Suprapubic skin (tissue), 4 donors: ENCODE measurements at regions not wholly inside any gene's neighbourhood (a gene's known extent, or its start where the extent isn't known, plus 50 kb on each side); places are given as distances from the start of the nearest gene placed in this dataset.

Experiments
- DNase-seq, 2 donors: peaks; one replicate each; pipeline ENCODE4 v3.0.0-alpha.2; 2019; ENCODE audit warnings: low spot score in 2 of 2
- H3K27ac ChIP-seq: fragments of 200-600 bp; sonication (generic); one replicate; pipeline ENCODE4 v1.5.1; 2019
- H3K27me3 ChIP-seq: fragments of 200-600 bp; sonication (generic); one replicate; pipeline ENCODE4 v1.5.1; 2019
- H3K36me3 ChIP-seq: fragments of 200-600 bp; sonication (generic); one replicate; pipeline ENCODE4 v1.5.1; 2019
- H3K4me1 ChIP-seq: fragments of 200-600 bp; sonication (generic); one replicate; pipeline ENCODE4 v1.5.1; 2019
- H3K4me3 ChIP-seq: fragments of 200-600 bp; sonication (generic); one replicate; pipeline ENCODE4 v1.5.1; 2019; ENCODE audit warnings: mild to moderate bottlenecking
- H3K9me3 ChIP-seq: fragments of 200-600 bp; sonication (generic); one replicate; pipeline ENCODE4 v1.5.1; 2019
- CTCF ChIP-seq, 2 donors: fragments of 200-600 bp in 1 of 2; fragments of 450-650 bp in 1 of 2; sonication (generic) in 1 of 2; IDR thresholded peaks; one replicate each; pipeline ENCODE4 v1.5.1; 2016 to 2019; ENCODE audit warnings: antibody characterized with exemption in 2 of 2, mild to moderate bottlenecking in 1 of 2, moderate library complexity in 1 of 2
- EP300 ChIP-seq: sonication (generic); formaldehyde crosslinking; IDR thresholded peaks from one replicate; pipeline ENCODE4 v1.6.1; 2017; ENCODE audit warnings: antibody characterized with exemption
- POLR2A ChIP-seq, 2 donors: fragments of 450-650 bp; IDR thresholded peaks; one replicate each; pipeline ENCODE4 v1.6.1; 2017; ENCODE audit warnings: antibody characterized with exemption in 2 of 2, mild to moderate bottlenecking in 2 of 2, moderate library complexity in 2 of 2
- POLR2AphosphoS5 ChIP-seq, 3 donors: sonication (generic); formaldehyde crosslinking; IDR thresholded peaks; one replicate each; pipeline ENCODE4 v1.6.1; 2017; ENCODE audit warnings: antibody characterized with exemption in 3 of 3
- WGBS: methylation state at CpG from one replicate; pipeline ENCODE4 v1.1.5; 2018; 5-methylcytosine and 5-hydroxymethylcytosine counted together

- Histone ChIP-seq H3K4me3 (no peak overlapping the region), H3K27me3 (no peaks in the 10 kb centered on the region), H3K9me3 (no peaks in the 10 kb centered on the region), H3K36me3 (no peaks in the 10 kb centered on the region), H3K27ac (no peak overlapping the region), H3K4me1 (no peaks in the 10 kb centered on the region)
- WGBS = 76% methylated on average over 4 of the region's 4 CpGs
- no peak for DNase-seq
- TF ChIP-seq EP300 = no peak
- no peak for TF ChIP-seq POLR2AphosphoS5 (IDR thresholded peaks at IDR 0.05)
- TF ChIP-seq POLR2A (IDR thresholded peaks at IDR 0.05) = no peak
- no peak for TF ChIP-seq CTCF (IDR thresholded peaks at IDR 0.05)
These were observed 122.7 kb upstream of the HS3ST5 start for GRCh38 chr6:114465511-114465910.

- Histone ChIP-seq H3K27me3 (no peaks in the 10 kb centered on the region), H3K4me1 (no peaks in the 10 kb centered on the region), H3K4me3 (no peak overlapping the region), H3K27ac (no peak overlapping the region), H3K9me3 (no peaks in the 10 kb centered on the region), H3K36me3 (no peaks in the 10 kb centered on the region)
- DNase-seq = no peak
- TF ChIP-seq POLR2AphosphoS5 (IDR thresholded peaks at IDR 0.05) (no peak), POLR2A (IDR thresholded peaks at IDR 0.05) (no peak), EP300 (no peak), CTCF (IDR thresholded peaks at IDR 0.05) (no peak)
- WGBS = 76% methylated on average over 1 of the region's 1 CpG
These were observed 111.0 kb upstream of the HS3ST5 start for GRCh38 chr6:114453737-114454276.

GRCh38 chr6:114452785-114453401, 110.1 kb upstream of the HS3ST5 start:
- H3K9me3 ChIP-seq = no peaks in the 10 kb centered on the region
- no peaks in the 10 kb centered on the region for H3K27me3 ChIP-seq
- WGBS = 74% methylated on average over 4 of the region's 4 CpGs
- H3K36me3 ChIP-seq = no peaks in the 10 kb centered on the region
- DNase-seq = no peak
- no peaks in the 10 kb centered on the region for H3K4me1 ChIP-seq
- no peak for TF ChIP-seq CTCF (IDR thresholded peaks at IDR 0.05)
- no peak for TF ChIP-seq EP300
- TF ChIP-seq POLR2AphosphoS5 (IDR thresholded peaks at IDR 0.05) = no peak
- no peak for TF ChIP-seq POLR2A (IDR thresholded peaks at IDR 0.05)
- no peak overlapping the region for H3K4me3 ChIP-seq
- H3K27ac ChIP-seq = no peak overlapping the region

- Histone ChIP-seq H3K27me3 (no peaks in the 10 kb centered on the region), H3K4me3 (no peak overlapping the region), H3K27ac (no peak overlapping the region), H3K36me3 (no peaks in the 10 kb centered on the region), H3K4me1 (no peaks in the 10 kb centered on the region), H3K9me3 (no peaks in the 10 kb centered on the region)
- 73% methylated on average over 2 of the region's 2 CpGs for WGBS
- no peak for DNase-seq
- TF ChIP-seq EP300 (no peak), POLR2A (IDR thresholded peaks at IDR 0.05) (no peak), POLR2AphosphoS5 (IDR thresholded peaks at IDR 0.05) (no peak), CTCF (IDR thresholded peaks at IDR 0.05) (no peak)
These were observed 107.8 kb upstream of the HS3ST5 start for GRCh38 chr6:114450631-114451030.

GRCh38 chr6:114449659-114450058, 106.8 kb upstream of the HS3ST5 start:
- Histone ChIP-seq H3K9me3 (no peaks in the 10 kb centered on the region), H3K4me3 (no peak overlapping the region), H3K27ac (no peak overlapping the region), H3K27me3 (no peaks in the 10 kb centered on the region), H3K36me3 (no peaks in the 10 kb centered on the region), H3K4me1 (no peaks in the 10 kb centered on the region)
- TF ChIP-seq EP300 = no peak
- TF ChIP-seq CTCF (IDR thresholded peaks at IDR 0.05) = no peak
- no peak for TF ChIP-seq POLR2A (IDR thresholded peaks at IDR 0.05)
- no peak for TF ChIP-seq POLR2AphosphoS5 (IDR thresholded peaks at IDR 0.05)
- no peak for DNase-seq
